ENCODE measurements at regions not wholly inside any gene's neighbourhood (a gene's known extent, or its start where the extent isn't known, plus 50 kb on each side); places are given as distances from the start of the nearest gene placed in this dataset.
A peak's percentile ranks its signal among the peaks of the same experiment; 100 is the strongest.

DNA sequence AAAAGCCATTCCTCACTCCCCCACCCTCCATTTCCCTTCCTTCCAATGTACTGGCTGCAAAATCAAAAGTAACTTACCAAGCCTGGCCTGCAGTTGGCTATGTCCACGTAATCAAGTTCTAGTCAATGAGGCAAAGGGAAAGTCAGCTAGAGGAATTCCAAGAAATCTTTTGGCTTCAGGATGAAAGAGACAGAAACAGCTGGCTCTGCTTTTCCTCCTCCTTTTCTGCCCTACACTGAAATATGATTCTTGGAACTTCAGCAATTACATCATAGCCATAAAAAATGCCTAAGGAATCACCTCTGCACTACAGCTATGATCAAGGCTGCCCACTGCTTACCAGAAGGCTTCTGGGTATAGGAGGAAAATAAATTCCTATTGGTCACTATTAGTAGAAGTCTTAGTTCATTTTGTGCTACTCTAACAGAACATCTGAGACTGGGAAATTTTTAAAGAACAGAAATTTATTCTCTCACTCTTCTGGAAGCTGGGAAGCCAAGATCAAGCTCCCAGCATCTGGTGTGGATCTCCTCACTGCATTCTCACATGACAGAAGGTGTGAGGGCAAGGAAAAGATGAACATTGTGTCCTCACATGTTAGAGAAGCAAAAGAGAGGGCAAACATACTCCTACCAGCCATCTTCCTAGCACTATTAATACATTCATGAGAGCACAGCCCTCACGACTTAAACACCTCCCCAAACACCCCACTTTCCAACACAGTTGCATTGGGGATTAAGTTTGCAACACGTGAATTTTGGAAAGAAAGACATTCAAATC, 219.9 kb downstream of the TMX3 start:
- DNase-seq (ENCODE audit: low read depth), result no peak
- TF ChIP-seq, protein P1, sequence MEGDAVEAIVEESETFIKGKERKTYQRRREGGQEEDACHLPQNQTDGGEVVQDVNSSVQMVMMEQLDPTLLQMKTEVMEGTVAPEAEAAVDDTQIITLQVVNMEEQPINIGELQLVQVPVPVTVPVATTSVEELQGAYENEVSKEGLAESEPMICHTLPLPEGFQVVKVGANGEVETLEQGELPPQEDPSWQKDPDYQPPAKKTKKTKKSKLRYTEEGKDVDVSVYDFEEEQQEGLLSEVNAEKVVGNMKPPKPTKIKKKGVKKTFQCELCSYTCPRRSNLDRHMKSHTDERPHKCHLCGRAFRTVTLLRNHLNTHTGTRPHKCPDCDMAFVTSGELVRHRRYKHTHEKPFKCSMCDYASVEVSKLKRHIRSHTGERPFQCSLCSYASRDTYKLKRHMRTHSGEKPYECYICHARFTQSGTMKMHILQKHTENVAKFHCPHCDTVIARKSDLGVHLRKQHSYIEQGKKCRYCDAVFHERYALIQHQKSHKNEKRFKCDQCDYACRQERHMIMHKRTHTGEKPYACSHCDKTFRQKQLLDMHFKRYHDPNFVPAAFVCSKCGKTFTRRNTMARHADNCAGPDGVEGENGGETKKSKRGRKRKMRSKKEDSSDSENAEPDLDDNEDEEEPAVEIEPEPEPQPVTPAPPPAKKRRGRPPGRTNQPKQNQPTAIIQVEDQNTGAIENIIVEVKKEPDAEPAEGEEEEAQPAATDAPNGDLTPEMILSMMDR (IDR thresholded peaks at IDR 0.05; ENCODE audit: insufficient read depth, low read depth, low read length, missing control alignments), result no peak
- no peak overlapping the region for H3K4me3 ChIP-seq (ENCODE audit: low read depth, low read length)

DNA sequence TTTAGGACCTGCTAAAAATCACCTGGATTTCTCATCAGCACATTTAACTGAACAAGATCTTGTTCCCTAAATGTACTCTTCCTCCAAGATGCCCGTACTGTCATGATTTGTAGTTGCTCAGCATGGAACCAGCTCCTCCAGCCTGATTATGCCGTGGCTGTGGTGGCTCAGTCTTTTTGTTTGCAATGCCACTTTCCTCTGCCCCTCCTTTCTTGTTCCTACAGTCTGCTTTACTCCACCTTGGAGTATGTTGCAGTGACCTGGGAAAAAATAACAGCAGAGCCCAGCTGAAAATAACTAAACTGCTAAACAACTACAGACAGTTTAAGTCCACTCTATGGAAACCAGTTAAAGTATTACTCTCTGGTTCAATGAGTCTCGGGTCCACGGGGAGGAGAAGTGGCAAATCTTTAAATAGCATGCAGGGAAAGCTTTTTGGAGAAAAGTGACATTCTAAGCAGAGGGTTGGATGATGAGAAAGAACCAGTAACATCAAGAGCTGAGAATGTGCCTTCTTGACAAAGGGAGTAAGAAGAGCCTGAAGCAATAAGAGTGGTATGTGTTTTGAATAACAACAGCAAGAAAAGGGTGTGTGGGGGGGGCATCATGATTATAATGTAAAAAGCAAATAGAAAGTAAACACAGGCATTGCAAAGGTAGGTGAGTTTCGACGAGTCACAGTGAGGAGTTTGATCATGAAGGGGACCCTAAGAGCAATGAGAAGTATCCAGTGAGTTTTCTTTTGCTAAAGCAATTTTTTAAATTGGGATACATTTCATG, 225.7 kb downstream of the TMX3 start:
- H3K4me3 ChIP-seq (ENCODE audit: low read depth, low read length), result no peak overlapping the region
- TF ChIP-seq, protein P1 (IDR thresholded peaks at IDR 0.05; ENCODE audit: insufficient read depth, low read depth, low read length, missing control alignments), result no peak
- no peak for DNase-seq (ENCODE audit: low read depth)

DNA sequence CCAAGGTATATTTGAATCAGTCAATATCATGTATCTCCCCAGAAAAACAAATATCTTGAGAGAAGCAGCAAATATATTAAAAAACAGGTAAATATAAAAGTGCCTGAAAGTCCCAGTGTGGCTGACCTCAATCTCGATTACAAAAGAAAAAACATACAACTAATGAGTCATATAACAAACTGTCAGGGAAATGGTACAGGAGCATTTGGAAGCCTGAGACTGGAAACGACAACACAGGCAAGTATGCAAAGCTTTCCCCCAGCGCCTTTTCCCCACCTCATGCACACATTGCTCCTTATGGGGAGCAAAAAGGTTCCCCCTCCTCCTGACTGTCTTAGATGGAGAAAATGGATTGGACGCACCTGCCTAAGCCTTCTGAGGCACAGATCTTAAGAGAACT, 230.7 kb downstream of the TMX3 start:
- no peak overlapping the region for H3K4me3 ChIP-seq (ENCODE audit: low read depth, low read length)
- no peak for DNase-seq (ENCODE audit: low read depth)
- TF ChIP-seq, protein P1 (IDR thresholded peaks at IDR 0.05; ENCODE audit: insufficient read depth, low read depth, low read length, missing control alignments), result no peak

DNA sequence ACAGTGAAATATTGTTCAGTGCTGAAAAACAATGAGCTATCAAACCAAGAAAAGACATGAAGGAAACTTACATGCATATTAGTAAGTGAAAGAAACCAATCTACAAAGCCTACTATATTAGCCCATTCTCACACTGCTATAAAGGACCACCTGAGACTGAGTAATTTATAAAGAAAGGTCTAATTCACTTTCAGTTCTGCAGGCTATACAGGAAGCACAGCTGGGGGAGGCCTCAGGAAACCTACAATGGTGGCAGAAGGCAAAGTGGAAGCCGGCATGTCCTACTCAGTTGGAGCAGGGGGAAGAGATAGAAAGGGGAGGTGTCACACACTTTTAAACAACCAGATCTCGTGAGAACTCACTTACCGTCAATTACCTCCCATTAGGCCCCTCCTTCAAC, 232.1 kb downstream of the TMX3 start:
- peak; percentile 14 for DNase-seq (ENCODE audit: low read depth)
- TF ChIP-seq, protein P1 (IDR thresholded peaks at IDR 0.05; ENCODE audit: insufficient read depth, low read depth, low read length, missing control alignments), result no peak
- no peak overlapping the region for H3K4me3 ChIP-seq (ENCODE audit: low read depth, low read length)

DNA sequence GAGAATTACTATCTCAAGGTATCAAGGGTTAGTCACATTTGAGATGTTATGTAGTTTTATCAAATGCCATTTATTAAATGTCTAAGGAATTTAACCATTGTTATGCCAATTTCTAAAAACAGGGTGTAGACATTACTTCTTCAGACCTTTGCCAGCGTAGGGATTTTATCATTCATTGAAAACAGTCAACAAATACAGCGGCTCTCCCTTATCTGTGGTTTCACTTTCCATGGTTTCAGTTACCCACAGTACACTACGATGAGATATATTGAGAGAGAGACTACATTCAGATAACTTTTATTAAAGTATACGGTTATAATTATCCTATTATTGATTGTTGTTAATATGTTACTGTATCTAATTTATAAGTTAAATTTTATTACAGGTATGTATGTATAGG, 234.7 kb downstream of the TMX3 start:
- H3K4me3 ChIP-seq (ENCODE audit: low read depth, low read length), result no peak overlapping the region
- DNase-seq (ENCODE audit: low read depth), result no peak
- TF ChIP-seq, protein P1 (IDR thresholded peaks at IDR 0.05; ENCODE audit: insufficient read depth, low read depth, low read length, missing control alignments), result no peak

DNA sequence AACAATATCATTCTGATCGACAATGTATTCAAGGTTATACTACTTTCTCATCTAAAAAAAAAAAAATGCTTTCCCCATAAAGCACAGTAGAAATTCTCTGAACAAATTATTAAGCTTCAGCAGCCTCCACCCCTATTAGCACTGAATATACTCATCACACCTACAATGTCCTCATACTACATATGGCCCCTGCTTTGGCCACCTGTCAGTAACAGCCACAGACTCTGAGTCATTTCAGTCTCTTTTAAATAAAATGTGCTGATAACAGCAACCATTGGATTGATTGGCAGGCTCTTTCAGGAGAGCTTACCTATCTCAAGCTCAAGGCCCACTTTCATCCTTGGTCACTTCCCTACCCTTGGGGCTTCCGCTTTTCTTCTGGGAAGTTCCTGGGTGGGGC, 236.7 kb downstream of the TMX3 start:
- peak; percentile 3 for DNase-seq (ENCODE audit: low read depth)
- no peak overlapping the region for H3K4me3 ChIP-seq (ENCODE audit: low read depth, low read length)
- TF ChIP-seq, protein P1 (IDR thresholded peaks at IDR 0.05; ENCODE audit: insufficient read depth, low read depth, low read length, missing control alignments), result no peak
